GM19468 (cell line): ENCODE measurements at regions not wholly inside any gene's neighbourhood (a gene's known extent, or its start where the extent isn't known, plus 50 kb on each side); places are given as distances from the start of the nearest gene placed in this dataset.
A peak's percentile ranks its signal among the peaks of the same experiment; 100 is the strongest.
"Not testable (repeated sequence)": the region's sequence is repeated elsewhere in the genome, so short reads cannot be mapped to it uniquely, and the experiment has no call there.

Experiments used
- ATAC-seq: cut with Tn5 transposase; IDR thresholded peaks from one replicate; pipeline ENCODE4 v1.9.1; 2021; ENCODE audit warnings: mild to moderate bottlenecking, moderate library complexity, moderate number of reproducible peaks; ENCODE audit not compliant: unreplicated experiment; ENCODE audit errors: extremely low read depth

GRCh38 chr15:31635715-31636114, 309.1 kb downstream of the KLF13 start:
- ATAC-seq: not testable (repeated sequence)

GRCh38 chr15:31636911-31637310, 310.3 kb downstream of the KLF13 start:
- not testable (repeated sequence) for ATAC-seq

- not testable (repeated sequence) for ATAC-seq
Observed at GRCh38 chr15:31643955-31644354, 317.3 kb downstream of the KLF13 start.

DNA sequence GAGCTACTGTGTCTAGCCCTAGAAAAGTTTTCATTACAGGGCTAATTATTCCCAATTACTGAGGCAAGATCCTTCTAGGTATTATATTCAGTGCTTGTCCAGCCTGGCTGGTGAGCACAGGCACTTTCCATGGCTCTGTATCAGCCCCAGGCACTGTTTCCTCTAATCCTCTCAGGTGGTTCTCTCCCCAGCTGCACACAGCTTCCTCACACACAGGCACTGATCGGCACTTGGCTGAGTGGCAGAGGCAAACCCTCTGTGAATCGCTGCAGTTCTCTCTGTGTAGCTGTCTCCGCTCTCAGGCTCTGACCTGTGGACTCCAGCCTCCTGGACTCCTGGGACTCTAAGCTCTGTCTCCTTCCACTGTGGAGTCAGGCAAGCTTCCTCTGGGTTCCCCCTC, 318.1 kb downstream of the KLF13 start:
- not testable (repeated sequence) for ATAC-seq

- ATAC-seq: not testable (repeated sequence)
Observed at GRCh38 chr15:31647337-31647826, 320.7 kb downstream of the KLF13 start.

DNA sequence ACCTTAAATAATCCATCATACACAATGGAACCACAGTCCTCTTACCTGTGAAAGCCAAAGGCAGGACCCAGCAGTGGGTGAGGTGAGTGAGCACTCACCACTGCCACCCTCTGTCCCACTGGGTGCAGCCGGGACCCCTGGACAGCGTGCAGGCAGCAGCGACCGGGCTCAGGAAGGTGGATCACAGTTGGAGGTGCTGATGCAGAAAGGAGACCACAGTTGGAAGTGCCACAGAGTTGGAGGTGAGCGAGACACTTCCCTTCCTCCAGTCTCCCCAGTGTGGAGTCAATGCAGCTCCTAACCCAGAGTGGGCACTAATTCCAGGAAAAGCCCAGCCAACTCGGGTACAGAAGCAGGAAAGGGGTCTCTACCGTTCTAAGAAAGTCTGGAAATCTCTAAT, 323.0 kb downstream of the KLF13 start:
- not testable (repeated sequence) for ATAC-seq

GRCh38 chr15:31650055-31650701, 323.5 kb downstream of the KLF13 start:
- ATAC-seq: peak; percentile 39

GRCh38 chr15:31656915-31657314, 330.3 kb downstream of the KLF13 start:
- not testable (repeated sequence) for ATAC-seq

- no peak for ATAC-seq
Observed at GRCh38 chr15:31660816-31661215, 334.2 kb downstream of the KLF13 start.

GRCh38 chr15:31665732-31666131, 339.1 kb downstream of the KLF13 start:
- not testable (repeated sequence) for ATAC-seq

GRCh38 chr15:31669158-31669908, 342.7 kb downstream of the KLF13 start:
- ATAC-seq: not testable (repeated sequence)

DNA sequence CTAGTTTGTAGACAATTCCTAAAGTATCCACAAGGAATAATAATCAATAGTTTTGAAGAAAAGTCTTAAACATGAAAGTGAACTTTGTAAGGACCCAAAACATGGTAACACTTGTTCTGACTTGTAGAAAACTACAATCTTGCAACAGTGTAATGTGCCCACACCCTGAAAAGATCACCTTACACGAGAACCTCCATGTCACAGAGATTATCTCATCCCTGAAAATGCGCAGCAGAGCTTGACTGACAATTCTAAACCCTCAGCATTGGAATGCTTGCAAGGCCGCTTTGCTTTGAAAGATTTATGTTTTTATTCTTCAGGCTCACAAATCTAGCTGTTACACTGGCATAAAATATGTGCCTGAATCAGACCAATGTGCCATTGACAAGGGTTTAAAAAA, 346.6 kb downstream of the KLF13 start:
- ATAC-seq: not testable (repeated sequence)

GRCh38 chr15:31681529-31682259, 348.6 kb upstream of the CHRNA7 start:
- ATAC-seq: not testable (repeated sequence)

GRCh38 chr15:31687088-31687487, 343.2 kb upstream of the CHRNA7 start:
- not testable (repeated sequence) for ATAC-seq

- not testable (repeated sequence) for ATAC-seq
Observed at GRCh38 chr15:31696509-31696908, 333.8 kb upstream of the CHRNA7 start.

GRCh38 chr15:31705076-31705678, 325.1 kb upstream of the CHRNA7 start:
- ATAC-seq: not testable (repeated sequence)

DNA sequence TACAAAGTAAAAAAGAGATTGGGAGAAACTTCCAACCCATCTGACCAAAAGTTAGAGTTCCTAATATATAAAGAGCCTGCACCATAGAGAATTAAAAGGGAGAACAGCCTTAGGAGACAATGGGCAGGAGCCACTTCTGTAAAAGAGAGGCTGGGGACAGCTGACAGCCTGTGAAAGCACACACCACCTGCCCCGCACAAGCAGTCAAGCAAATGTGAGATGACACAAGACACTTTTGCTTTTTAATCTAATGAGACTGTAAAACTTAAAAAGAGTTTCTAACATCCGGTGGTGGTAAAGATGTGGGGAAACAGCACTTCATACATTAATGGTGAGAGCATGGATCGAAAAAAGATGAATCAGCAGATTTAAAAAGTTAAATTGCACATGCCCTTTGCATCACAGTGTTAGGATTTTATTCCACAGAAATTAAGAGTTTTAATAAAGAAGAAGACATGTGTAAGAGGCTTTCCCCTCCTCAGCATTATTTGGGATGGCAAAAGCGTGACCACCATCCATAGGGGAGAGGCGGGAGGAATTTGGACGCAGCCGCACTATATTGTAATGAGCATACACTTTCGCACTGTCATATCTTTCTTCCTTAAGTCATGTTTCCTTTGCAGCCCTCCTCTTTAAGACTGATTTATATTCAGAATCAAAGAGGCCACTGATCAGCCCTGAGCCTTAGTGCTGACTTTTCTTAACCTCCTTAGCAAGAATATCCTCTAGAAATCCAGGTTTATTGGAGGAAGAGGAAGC, 322.2 kb upstream of the CHRNA7 start:
- peak; percentile 38 for ATAC-seq

DNA sequence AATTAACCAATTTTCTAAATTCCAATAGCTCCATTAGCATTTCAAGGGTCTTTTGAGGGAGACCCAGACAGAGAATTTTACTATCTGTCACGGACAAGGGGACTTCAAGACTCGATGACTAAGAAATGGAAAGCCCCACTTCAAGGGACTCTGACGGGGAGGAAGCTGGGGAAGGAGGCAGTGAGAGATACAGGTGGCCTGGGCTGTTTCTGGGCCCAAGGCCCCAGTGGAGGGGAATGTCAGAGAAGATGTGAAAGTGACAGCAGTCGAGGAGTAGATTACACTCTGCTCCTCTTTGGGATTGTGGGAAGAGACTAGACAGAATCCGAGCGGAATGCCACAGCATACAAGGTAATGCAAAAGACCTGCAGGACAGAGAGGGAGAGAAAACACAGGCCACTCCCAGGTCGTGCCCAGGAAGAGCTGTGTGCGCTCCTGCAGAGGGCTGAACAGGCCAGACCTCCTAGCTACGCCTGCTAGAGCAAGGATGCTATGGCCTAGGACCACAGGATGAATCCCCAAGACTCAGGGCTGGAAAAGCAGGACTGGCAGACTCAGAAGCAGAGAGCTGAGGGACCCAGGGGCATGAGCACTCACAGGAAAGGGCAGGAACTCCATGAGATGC, 321.5 kb upstream of the CHRNA7 start:
- peak; percentile 33 for ATAC-seq

DNA sequence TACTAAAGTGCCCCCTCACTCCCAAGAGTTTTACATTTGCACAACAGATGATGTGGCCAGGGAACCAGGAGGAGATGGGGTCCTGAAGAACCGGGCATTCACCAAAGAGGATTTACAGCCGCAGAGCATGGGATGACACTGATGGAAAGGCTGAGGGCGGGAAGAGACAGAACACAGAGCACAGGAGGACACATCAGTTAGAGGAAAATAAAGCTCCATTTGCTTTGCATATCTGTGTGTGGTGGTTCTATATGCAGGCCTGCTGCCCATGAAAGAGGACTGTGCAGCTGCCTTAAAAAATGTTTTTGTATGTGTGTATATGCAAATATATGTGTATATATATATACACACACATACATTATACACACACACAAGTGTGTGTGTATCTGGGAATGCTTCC, 320.8 kb upstream of the CHRNA7 start:
- ATAC-seq: not testable (repeated sequence)
